ENCODE measurements at regions not wholly inside any gene's neighbourhood (a gene's known extent, or its start where the extent isn't known, plus 50 kb on each side); places are given as distances from the start of the nearest gene placed in this dataset.

- no peak for TF ChIP-seq PRDM10 (tag by site-specific recombination; IDR thresholded peaks at IDR 0.05)
- TF ChIP-seq, protein P1, sequence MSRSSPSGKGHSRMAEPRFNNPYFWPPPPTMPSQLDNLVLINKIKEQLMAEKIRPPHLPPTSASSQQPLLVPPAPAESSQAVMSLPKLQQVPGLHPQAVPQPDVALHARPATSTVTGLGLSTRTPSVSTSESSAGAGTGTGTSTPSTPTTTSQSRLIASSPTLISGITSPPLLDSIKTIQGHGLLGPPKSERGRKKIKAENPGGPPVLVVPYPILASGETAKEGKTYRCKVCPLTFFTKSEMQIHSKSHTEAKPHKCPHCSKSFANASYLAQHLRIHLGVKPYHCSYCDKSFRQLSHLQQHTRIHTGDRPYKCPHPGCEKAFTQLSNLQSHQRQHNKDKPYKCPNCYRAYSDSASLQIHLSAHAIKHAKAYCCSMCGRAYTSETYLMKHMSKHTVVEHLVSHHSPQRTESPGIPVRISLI (tag by site-specific recombination; IDR thresholded peaks at IDR 0.05) = no peak
- no peak for TF ChIP-seq PBX3 (CRISPR knock-in tag; IDR thresholded peaks at IDR 0.05)
- TF ChIP-seq TCF7L2 (IDR thresholded peaks at IDR 0.05; ENCODE audit: borderline replicate concordance, low read depth, low read length) = no peak
- no peak for TF ChIP-seq KLF8 (tag by site-specific recombination; IDR thresholded peaks at IDR 0.05)
- TF ChIP-seq, protein P2, sequence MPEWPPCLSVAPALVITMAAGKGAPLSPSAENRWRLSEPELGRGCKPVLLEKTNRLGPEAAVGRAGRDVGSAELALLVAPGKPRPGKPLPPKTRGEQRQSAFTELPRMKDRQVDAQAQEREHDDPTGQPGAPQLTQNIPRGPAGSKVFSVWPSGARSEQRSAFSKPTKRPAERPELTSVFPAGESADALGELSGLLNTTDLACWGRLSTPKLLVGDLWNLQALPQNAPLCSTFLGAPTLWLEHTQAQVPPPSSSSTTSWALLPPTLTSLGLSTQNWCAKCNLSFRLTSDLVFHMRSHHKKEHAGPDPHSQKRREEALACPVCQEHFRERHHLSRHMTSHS (tag by site-specific recombination; IDR thresholded peaks at IDR 0.05) = no peak
- no peak for TF ChIP-seq TRIM28 (IDR thresholded peaks at IDR 0.05; ENCODE audit: borderline replicate concordance, low read length)
- TF ChIP-seq, protein P3, sequence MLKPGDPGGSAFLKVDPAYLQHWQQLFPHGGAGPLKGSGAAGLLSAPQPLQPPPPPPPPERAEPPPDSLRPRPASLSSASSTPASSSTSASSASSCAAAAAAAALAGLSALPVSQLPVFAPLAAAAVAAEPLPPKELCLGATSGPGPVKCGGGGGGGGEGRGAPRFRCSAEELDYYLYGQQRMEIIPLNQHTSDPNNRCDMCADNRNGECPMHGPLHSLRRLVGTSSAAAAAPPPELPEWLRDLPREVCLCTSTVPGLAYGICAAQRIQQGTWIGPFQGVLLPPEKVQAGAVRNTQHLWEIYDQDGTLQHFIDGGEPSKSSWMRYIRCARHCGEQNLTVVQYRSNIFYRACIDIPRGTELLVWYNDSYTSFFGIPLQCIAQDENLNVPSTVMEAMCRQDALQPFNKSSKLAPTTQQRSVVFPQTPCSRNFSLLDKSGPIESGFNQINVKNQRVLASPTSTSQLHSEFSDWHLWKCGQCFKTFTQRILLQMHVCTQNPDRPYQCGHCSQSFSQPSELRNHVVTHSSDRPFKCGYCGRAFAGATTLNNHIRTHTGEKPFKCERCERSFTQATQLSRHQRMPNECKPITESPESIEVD (tag by site-specific recombination; IDR thresholded peaks at IDR 0.05) = no peak
- TF ChIP-seq ZNF544 (tag by site-specific recombination; IDR thresholded peaks at IDR 0.05) = no peak
- TF ChIP-seq, protein P4, sequence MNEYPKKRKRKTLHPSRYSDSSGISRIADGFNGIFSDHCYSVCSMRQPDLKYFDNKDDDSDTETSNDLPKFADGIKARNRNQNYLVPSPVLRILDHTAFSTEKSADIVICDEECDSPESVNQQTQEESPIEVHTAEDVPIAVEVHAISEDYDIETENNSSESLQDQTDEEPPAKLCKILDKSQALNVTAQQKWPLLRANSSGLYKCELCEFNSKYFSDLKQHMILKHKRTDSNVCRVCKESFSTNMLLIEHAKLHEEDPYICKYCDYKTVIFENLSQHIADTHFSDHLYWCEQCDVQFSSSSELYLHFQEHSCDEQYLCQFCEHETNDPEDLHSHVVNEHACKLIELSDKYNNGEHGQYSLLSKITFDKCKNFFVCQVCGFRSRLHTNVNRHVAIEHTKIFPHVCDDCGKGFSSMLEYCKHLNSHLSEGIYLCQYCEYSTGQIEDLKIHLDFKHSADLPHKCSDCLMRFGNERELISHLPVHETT (tag by site-specific recombination; IDR thresholded peaks at IDR 0.05) = no peak
- TF ChIP-seq ZNF777 (tag by site-specific recombination; IDR thresholded peaks at IDR 0.05; ENCODE audit: borderline replicate concordance) = no peak
- TF ChIP-seq ZNF792 (tag by site-specific recombination; IDR thresholded peaks at IDR 0.05) = no peak
- TF ChIP-seq ZNF324 (tag by site-specific recombination; IDR thresholded peaks at IDR 0.05) = no peak
- no peak for TF ChIP-seq ZNF391 (tag by site-specific recombination; IDR thresholded peaks at IDR 0.05; ENCODE audit: borderline replicate concordance, low read depth)
Observed at GRCh38 chr7:106472741-106473140, 188.0 kb upstream of the NAMPT start (continued).

GRCh38 chr7:106471686-106472440 is 187.1 kb upstream of the NAMPT start:
- Histone ChIP-seq H3K4me1 (ENCODE audit: control insufficient read depth, insufficient read depth, low read length) (no peaks in the 10 kb centered on the region), H3K9me3 (ENCODE audit: control insufficient read depth, insufficient read depth, low read depth, low read length) (no peaks in the 10 kb centered on the region), H3K36me3 (ENCODE audit: control insufficient read depth in 2 of 2, insufficient read depth in 1 of 2, low read length in 2 of 2) (no peaks in the 10 kb centered on the region), H3K4me3 (ENCODE audit: low read depth, low read length) (no peak overlapping the region), H3K27ac (ENCODE audit: extremely low read depth, low read depth, low read length) (no peak overlapping the region)
- POLR2A ChIA-PET = no interaction called here
- CTCF ChIA-PET = interaction anchor here (0.7 kb wide), 1 partner anchor 189 kb away, joined by 3 read pairs; the partner anchor contains the start of gene CCDC71L
- TF ChIP-seq YY1 (tag by site-specific recombination; IDR thresholded peaks at IDR 0.05) = no peak
- no peak for TF ChIP-seq ZNF670 (tag by site-specific recombination; IDR thresholded peaks at IDR 0.05; ENCODE audit: low read depth)
- no peak for TF ChIP-seq OSR2 (tag by site-specific recombination; IDR thresholded peaks at IDR 0.05)
- no peak for TF ChIP-seq MZF1 (tag by site-specific recombination; IDR thresholded peaks at IDR 0.05; ENCODE audit: borderline replicate concordance)
- TF ChIP-seq WT1 (tag by site-specific recombination; IDR thresholded peaks at IDR 0.05) = no peak
- no peak for TF ChIP-seq ZEB2 (tag by site-specific recombination; IDR thresholded peaks at IDR 0.05)
- no peak for TF ChIP-seq TSHZ1 (tag by site-specific recombination; IDR thresholded peaks at IDR 0.05; ENCODE audit: borderline replicate concordance)
- TF ChIP-seq ZNF768 (tag by site-specific recombination; IDR thresholded peaks at IDR 0.05) = no peak
